Mesenchymal stem cell (in vitro differentiated cells and primary cell): ENCODE measurements at regions not wholly inside any gene's neighbourhood (a gene's known extent, or its start where the extent isn't known, plus 50 kb on each side); places are given as distances from the start of the nearest gene placed in this dataset.
A peak's percentile ranks its signal among the peaks of the same experiment; 100 is the strongest.

Experiments used
- DNase-seq: peaks from one replicate; pipeline ENCODE4 v3.0.0-alpha.2; 2013
- H2AFZ ChIP-seq: one replicate; pipeline ENCODE4 v1.6.1; 2013; ENCODE audit warnings: low read depth, mild to moderate bottlenecking, control low read depth, inconsistent platforms, low read length, moderate library complexity
- H2AK5ac ChIP-seq: 2 replicates; pipeline ENCODE4 v1.6.1; 2013; ENCODE audit warnings: low read length, moderate library complexity, mild to moderate bottlenecking, inconsistent platforms; ENCODE audit not compliant: severe bottlenecking
- H2BK120ac ChIP-seq: one replicate; pipeline ENCODE4 v1.6.1; 2013; ENCODE audit warnings: low read depth, mild to moderate bottlenecking, inconsistent platforms, low read length, moderate library complexity
- H2BK12ac ChIP-seq, 2 experiments: one replicate each; pipeline ENCODE4 v1.6.1; 2013; ENCODE audit warnings: inconsistent platforms in 2 of 2, low read length in 2 of 2, mild to moderate bottlenecking in 2 of 2, moderate library complexity in 2 of 2, control low read depth in 1 of 2
- H2BK15ac ChIP-seq: one replicate; pipeline ENCODE4 v1.6.1; 2013; ENCODE audit warnings: mild to moderate bottlenecking, low read depth, inconsistent platforms; ENCODE audit not compliant: poor library complexity, severe bottlenecking
- H2BK5ac ChIP-seq: 2 replicates; pipeline ENCODE4 v1.6.1; 2013; ENCODE audit warnings: low read depth, mild to moderate bottlenecking, low read length, control low read depth, inconsistent platforms; ENCODE audit not compliant: poor library complexity, severe bottlenecking
- H3K14ac ChIP-seq, 2 experiments: one replicate each; pipeline ENCODE4 v1.6.1; 2013; ENCODE audit warnings: inconsistent platforms in 2 of 2, low read length in 2 of 2, control low read depth in 1 of 2, mild to moderate bottlenecking in 1 of 2, moderate library complexity in 1 of 2
- H3K18ac ChIP-seq, 2 experiments: one replicate each; pipeline ENCODE4 v1.6.1; 2013; ENCODE audit warnings: inconsistent platforms in 2 of 2, low read length in 2 of 2, control low read depth in 1 of 2, low read depth in 1 of 2, mild to moderate bottlenecking in 1 of 2
- H3K23ac ChIP-seq, 2 experiments: one replicate each; pipeline ENCODE4 v1.6.1; 2013; ENCODE audit warnings: inconsistent platforms in 2 of 2, low read length in 2 of 2, mild to moderate bottlenecking in 2 of 2, moderate library complexity in 2 of 2, control low read depth in 1 of 2
- H3K27ac ChIP-seq: 2 replicates; pipeline ENCODE4 v1.5.1; 2013; ENCODE audit warnings: mild to moderate bottlenecking, moderate library complexity, low read length, control low read depth, inconsistent platforms; ENCODE audit not compliant: poor library complexity, severe bottlenecking
- H3K27me3 ChIP-seq, 2 experiments: 2 replicates each; pipeline versions ENCODE4 v1.6.1 to v1.7.0; 2013; ENCODE audit warnings: low read length in 2 of 2, mild to moderate bottlenecking in 2 of 2, moderate library complexity in 2 of 2, control low read depth in 1 of 2, inconsistent platforms in 1 of 2; ENCODE audit not compliant: control insufficient read depth in 1 of 2, insufficient read depth in 1 of 2
- H3K36me3 ChIP-seq, 2 experiments: 2 replicates each; pipeline versions ENCODE4 v1.6.1 to v1.7.0; 2013; ENCODE audit warnings: low read length in 2 of 2, control low read depth in 1 of 2, inconsistent platforms in 1 of 2, low read depth in 1 of 2, mild to moderate bottlenecking in 1 of 2; ENCODE audit not compliant: insufficient read depth in 2 of 2, control insufficient read depth in 1 of 2
- H3K4ac ChIP-seq, 2 experiments: one replicate each; pipeline ENCODE4 v1.6.1; 2013; ENCODE audit warnings: inconsistent platforms in 2 of 2, low read length in 2 of 2, mild to moderate bottlenecking in 2 of 2, moderate library complexity in 2 of 2, control low read depth in 1 of 2, low read depth in 1 of 2
- H3K4me1 ChIP-seq: 2 replicates; pipeline ENCODE4 v1.6.1; 2013; ENCODE audit warnings: low read depth, low read length, control low read depth; ENCODE audit not compliant: control insufficient read depth, insufficient read depth
- H3K4me2 ChIP-seq: 2 replicates; pipeline ENCODE4 v1.6.1; 2013; ENCODE audit warnings: low read length, mild to moderate bottlenecking, inconsistent platforms; ENCODE audit not compliant: poor library complexity, severe bottlenecking
- H3K4me3 ChIP-seq, 2 experiments: 2 replicates each; pipeline versions ENCODE4 v1.5.1 to v1.7.0; 2013; ENCODE audit warnings: low read length in 2 of 2, mild to moderate bottlenecking in 2 of 2, control low read depth in 1 of 2, low read depth in 1 of 2; ENCODE audit not compliant: insufficient read depth in 1 of 2
- H3K79me1 ChIP-seq: replicated peaks from 2 replicates; pipeline ENCODE4 v1.6.1; 2013; ENCODE audit warnings: mild to moderate bottlenecking, control low read depth, low read length, inconsistent platforms; ENCODE audit not compliant: poor library complexity, severe bottlenecking
- H3K9ac ChIP-seq: 2 replicates; pipeline ENCODE4 v1.7.0; 2013; ENCODE audit warnings: mild to moderate bottlenecking, low read length, moderate library complexity
- H3K9me3 ChIP-seq: 2 replicates; pipeline ENCODE4 v1.7.0; 2013; ENCODE audit warnings: mild to moderate bottlenecking, low read length; ENCODE audit not compliant: control insufficient read depth
- H4K8ac ChIP-seq: one replicate; pipeline ENCODE4 v1.6.1; 2013; ENCODE audit warnings: inconsistent platforms, mild to moderate bottlenecking, low read length, moderate library complexity
- H4K91ac ChIP-seq: one replicate; pipeline ENCODE4 v1.6.1; 2013; ENCODE audit warnings: mild to moderate bottlenecking, low read length, inconsistent platforms
- WGBS: methylation state at CpG from one replicate; pipeline ENCODE4 v1.1.7; 2013; ENCODE audit warnings: mixed read lengths; 5-methylcytosine and 5-hydroxymethylcytosine counted together

DNA sequence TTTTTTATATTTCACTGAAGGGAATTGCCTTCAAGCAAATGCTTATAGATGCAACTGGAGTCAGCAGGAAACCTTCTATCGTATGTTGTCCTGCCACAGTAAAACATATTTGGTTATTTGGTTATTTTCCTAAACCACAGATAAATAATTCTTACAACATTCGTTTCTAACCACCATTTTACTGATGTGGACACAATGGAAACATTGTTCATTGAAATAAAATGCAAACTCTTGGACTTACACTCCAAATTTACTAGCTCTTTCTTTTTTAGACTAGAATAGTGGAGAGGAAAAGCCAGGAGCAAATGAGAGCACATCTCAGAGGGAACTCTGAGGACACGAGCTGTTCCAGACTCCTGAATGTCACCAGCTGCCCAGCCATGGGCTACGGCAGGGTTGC, 114.8 kb downstream of the RPS12 start:
- H3K23ac ChIP-seq = no peak overlapping the region
- H3K4ac ChIP-seq = no peak overlapping the region
- H2AFZ ChIP-seq = no peak overlapping the region
- H3K9ac ChIP-seq = no peak overlapping the region
- H3K14ac ChIP-seq = no peak overlapping the region
- 79% methylated on average over 4 of the region's 4 CpGs for WGBS
- H3K4me2 ChIP-seq = no peak overlapping the region
- H2BK15ac ChIP-seq = no peak overlapping the region
- H3K27ac ChIP-seq = no peak overlapping the region
- H3K79me1 ChIP-seq = no peaks in the 10 kb centered on the region
- H3K36me3 ChIP-seq = no peaks in the 10 kb centered on the region
- no peak overlapping the region for H4K91ac ChIP-seq
- no peak for DNase-seq
- H2BK12ac ChIP-seq = no peak overlapping the region
- no peak overlapping the region for H2BK5ac ChIP-seq
- H3K9me3 ChIP-seq = no peaks in the 10 kb centered on the region
- H3K4me3 ChIP-seq = no peak overlapping the region
- H3K4me1 ChIP-seq = peaks cover 6% of the 10 kb centered on the region
- H3K27me3 ChIP-seq = peaks cover 0 to 59% of the 10 kb centered on the region in 2 experiments
- H4K8ac ChIP-seq = no peak overlapping the region
- H3K18ac ChIP-seq = no peak overlapping the region
- no peak overlapping the region for H2AK5ac ChIP-seq
- no peak overlapping the region for H2BK120ac ChIP-seq

DNA sequence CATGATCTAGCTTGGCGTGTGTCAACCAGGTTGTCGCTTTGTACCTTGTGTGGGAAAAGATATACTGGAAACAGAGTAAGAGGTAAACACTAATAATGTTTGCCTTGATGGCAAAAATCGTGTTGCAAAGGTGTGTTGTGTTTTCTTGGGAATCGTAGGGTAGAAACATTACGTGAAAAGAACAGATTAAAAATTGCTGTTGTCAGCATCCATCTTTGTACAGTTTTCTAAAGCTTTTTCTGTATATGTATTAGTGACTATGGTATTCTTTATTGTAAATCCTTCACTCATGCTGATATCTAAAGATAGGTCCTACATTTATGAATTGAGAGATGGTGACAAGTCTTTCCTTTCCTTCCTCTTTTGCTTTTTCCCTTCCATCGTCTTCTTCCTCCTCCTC, 116.9 kb downstream of the RPS12 start:
- Histone ChIP-seq H3K18ac (peak overlapping the region in 1 of 2 experiments; percentile 39), H3K27me3 (peaks cover 0 to 72% of the 10 kb centered on the region in 2 experiments), H3K14ac (no peak overlapping the region), H2AFZ (no peak overlapping the region), H3K9me3 (no peaks in the 10 kb centered on the region), H2BK120ac (no peak overlapping the region), H3K79me1 (no peaks in the 10 kb centered on the region), H3K23ac (no peak overlapping the region), H3K4me1 (peaks cover 7% of the 10 kb centered on the region), H3K36me3 (no peaks in the 10 kb centered on the region), H4K91ac (no peak overlapping the region), H3K4me2 (no peak overlapping the region), H4K8ac (no peak overlapping the region), H2BK5ac (no peak overlapping the region), H2BK12ac (peak overlapping the region in 1 of 2 experiments; percentile 14), H3K9ac (no peak overlapping the region), H2BK15ac (no peak overlapping the region), H2AK5ac (no peak overlapping the region), H3K27ac (peak overlapping the region; percentile 58), H3K4ac (no peak overlapping the region), H3K4me3 (no peak overlapping the region)
- DNase-seq = no peak
- 93% methylated on average over 6 of the region's 6 CpGs for WGBS

DNA sequence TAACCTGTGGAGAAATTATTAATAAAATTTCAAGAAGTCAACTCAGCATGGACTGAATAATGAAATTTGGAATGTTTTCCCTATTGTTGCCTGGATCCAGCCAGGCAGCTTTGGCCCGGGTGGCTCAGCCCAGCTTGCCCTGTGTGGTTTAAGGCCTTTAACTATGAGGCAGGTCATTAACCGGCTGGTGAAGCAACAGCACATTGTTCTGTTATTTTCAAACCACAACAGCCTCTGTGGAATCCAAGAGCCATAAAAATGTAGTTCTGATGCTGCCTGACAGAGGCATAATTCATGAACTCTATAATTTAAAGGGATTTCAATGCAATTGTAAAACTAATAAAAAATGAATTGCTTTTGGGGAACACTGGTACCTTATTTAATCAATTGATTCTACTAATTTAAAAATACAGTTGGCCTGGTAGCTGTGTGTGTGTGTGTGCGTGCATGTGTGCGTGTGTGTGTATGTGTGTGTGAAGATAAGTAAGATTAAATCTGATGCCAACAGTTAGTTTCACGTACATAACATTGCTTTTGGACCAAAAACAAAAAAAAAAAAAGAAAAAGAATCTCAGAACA, 117.7 kb downstream of the RPS12 start:
- no peak overlapping the region for H2AFZ ChIP-seq
- no peak overlapping the region for H3K4me3 ChIP-seq
- H2BK15ac ChIP-seq = no peak overlapping the region
- H3K18ac ChIP-seq = peak overlapping the region in 1 of 2 experiments; percentile 39
- H3K4me1 ChIP-seq = peaks cover 7% of the 10 kb centered on the region
- no peaks in the 10 kb centered on the region for H3K9me3 ChIP-seq
- no peak overlapping the region for H3K23ac ChIP-seq
- peak; percentile 69 for DNase-seq
- 10% methylated on average over 2 of the region's 5 CpGs for WGBS
- no peak overlapping the region for H2AK5ac ChIP-seq
- H4K8ac ChIP-seq = no peak overlapping the region
- H4K91ac ChIP-seq = no peak overlapping the region
- no peaks in the 10 kb centered on the region for H3K79me1 ChIP-seq
- peak overlapping the region; percentile 10 for H3K9ac ChIP-seq
- H3K27ac ChIP-seq = peak overlapping the region; percentile 58
- H3K4ac ChIP-seq = no peak overlapping the region
- no peak overlapping the region for H2BK120ac ChIP-seq
- no peaks in the 10 kb centered on the region for H3K36me3 ChIP-seq
- H3K14ac ChIP-seq = no peak overlapping the region
- peaks cover 0 to 65% of the 10 kb centered on the region in 2 experiments for H3K27me3 ChIP-seq
- H2BK5ac ChIP-seq = no peak overlapping the region
- no peak overlapping the region for H3K4me2 ChIP-seq
- no peak overlapping the region for H2BK12ac ChIP-seq

DNA sequence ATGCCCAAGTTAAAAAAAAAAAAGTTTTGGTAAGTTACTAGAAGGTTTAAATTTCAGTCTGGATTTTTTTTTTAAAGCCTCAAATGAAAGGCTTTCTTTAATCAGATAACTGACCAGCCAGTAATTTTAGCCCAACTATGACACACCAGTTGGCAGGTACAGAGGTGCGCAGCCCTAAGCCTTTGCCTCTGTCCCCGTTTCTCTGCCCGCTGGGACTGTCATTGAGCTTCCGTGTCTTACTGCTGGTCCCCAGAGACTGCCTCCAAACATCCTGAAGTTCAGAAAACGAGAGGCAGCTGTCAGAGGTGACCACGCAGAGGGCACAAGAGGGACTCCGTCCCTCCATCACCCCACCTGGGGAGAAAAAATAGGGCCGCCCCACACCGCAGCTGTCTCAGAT, 118.2 kb downstream of the RPS12 start:
- Histone ChIP-seq H2AFZ (no peak overlapping the region), H3K36me3 (no peaks in the 10 kb centered on the region), H3K79me1 (no peaks in the 10 kb centered on the region), H3K4me2 (no peak overlapping the region), H3K18ac (peak overlapping the region in 1 of 2 experiments; percentile 28), H3K9ac (peak overlapping the region; percentile 10), H2AK5ac (peak overlapping the region; percentile 57), H3K4me1 (peaks cover 7% of the 10 kb centered on the region), H3K4ac (no peak overlapping the region), H3K27me3 (peaks cover 0 to 60% of the 10 kb centered on the region in 2 experiments), H4K8ac (no peak overlapping the region), H3K27ac (no peak overlapping the region), H2BK15ac (no peak overlapping the region), H3K9me3 (no peaks in the 10 kb centered on the region), H2BK5ac (no peak overlapping the region), H2BK120ac (no peak overlapping the region), H4K91ac (no peak overlapping the region), H3K4me3 (no peak overlapping the region), H3K14ac (no peak overlapping the region), H2BK12ac (peak overlapping the region in 1 of 2 experiments; percentile 8), H3K23ac (no peak overlapping the region)
- 85% methylated on average over 9 of the region's 9 CpGs for WGBS
- DNase-seq = no peak
